BE2C (cell line): ENCODE measurements at regions not wholly inside any gene's neighbourhood (a gene's known extent, or its start where the extent isn't known, plus 50 kb on each side); places are given as distances from the start of the nearest gene placed in this dataset.
"Not testable (repeated sequence)": the region's sequence is repeated elsewhere in the genome, so short reads cannot be mapped to it uniquely, and the experiment has no call there.

ENCODE experiments used
- DNase-seq: peaks from one replicate; pipeline ENCODE4 v3.0.0-alpha.2; 2020
- H3K27me3 ChIP-seq: fragments of 250-450 bp; sonication (Bioruptor Pico); 2 replicates; pipeline ENCODE4 v1.5.1; 2020; ENCODE audit warnings: mild to moderate bottlenecking
- H3K36me3 ChIP-seq: fragments of 250-450 bp; sonication (Bioruptor Pico); 2 replicates; pipeline ENCODE4 v1.5.1; 2020; ENCODE audit warnings: mild to moderate bottlenecking
- H3K4me1 ChIP-seq: fragments of 250-450 bp; sonication (Bioruptor Pico); 2 replicates; pipeline ENCODE4 v1.5.1; 2020
- H3K4me3 ChIP-seq: 2 replicates; pipeline ENCODE4 v1.5.1; 2011; ENCODE audit warnings: low read depth, low read length
- H3K9me3 ChIP-seq: fragments of 250-450 bp; sonication (Bioruptor Pico); 2 replicates; pipeline ENCODE4 v1.5.1; 2020
- CTCF ChIP-seq: IDR thresholded peaks from 2 replicates; pipeline ENCODE4 v1.5.1; 2012; ENCODE audit warnings: mild to moderate bottlenecking, low read depth, low read length

DNA sequence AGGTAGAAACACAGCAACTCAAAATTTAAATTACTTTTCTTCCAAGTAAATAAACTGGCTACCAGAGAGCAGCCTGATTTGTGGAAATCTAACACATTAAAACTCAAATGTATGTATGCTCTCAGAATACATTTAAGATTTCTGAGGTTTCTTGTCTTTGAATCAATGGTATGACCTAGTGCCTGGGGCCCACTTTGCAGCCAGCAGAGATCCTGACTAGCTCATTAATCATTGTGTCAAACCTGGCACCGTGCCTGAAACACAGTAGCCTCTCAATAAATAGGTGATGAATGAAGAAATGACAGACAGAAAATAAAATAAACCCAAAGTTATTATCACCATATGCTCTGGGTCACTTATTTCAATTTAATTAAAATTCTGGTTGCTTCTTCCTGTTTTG is 176.2 kb upstream of the FAT3 start:
- DNase-seq = peak; percentile 55
- peaks cover 8% of the 10 kb centered on the region; the same call in 1 of the 2 replicates for H3K4me1 ChIP-seq
- TF ChIP-seq CTCF = no peak
- H3K4me3 ChIP-seq = no peak overlapping the region
- H3K27me3 ChIP-seq = no peaks in the 10 kb centered on the region
- H3K36me3 ChIP-seq = no peaks in the 10 kb centered on the region
- no peaks in the 10 kb centered on the region for H3K9me3 ChIP-seq

DNA sequence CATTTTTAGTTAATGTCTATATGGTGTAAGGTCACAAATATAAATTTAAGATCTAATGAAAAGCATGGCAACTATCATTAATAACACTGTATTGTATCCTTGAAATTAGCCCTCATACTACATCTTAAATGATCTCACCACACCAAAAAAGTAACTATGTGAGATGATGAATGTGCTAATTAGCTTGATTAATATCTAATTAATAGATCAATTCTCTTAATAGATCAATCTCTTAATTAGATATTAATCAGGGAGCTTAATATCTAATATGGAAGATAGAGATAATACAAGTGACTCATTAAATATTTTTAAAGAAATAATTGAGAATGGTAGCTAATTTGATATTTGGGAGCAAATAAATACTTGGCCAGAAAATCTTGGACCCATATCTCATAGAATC is 178.5 kb upstream of the FAT3 start:
- DNase-seq = no peak
- Histone ChIP-seq H3K4me1 (peaks cover 8% of the 10 kb centered on the region; the same call in 1 of the 2 replicates), H3K9me3 (no peaks in the 10 kb centered on the region), H3K36me3 (no peaks in the 10 kb centered on the region), H3K27me3 (no peaks in the 10 kb centered on the region), H3K4me3 (no peak overlapping the region)
- no peak for TF ChIP-seq CTCF

- H3K36me3 ChIP-seq = no peaks in the 10 kb centered on the region
- TF ChIP-seq CTCF = no peak
- DNase-seq = no peak
- no peak overlapping the region for H3K4me3 ChIP-seq
- no peaks in the 10 kb centered on the region for H3K9me3 ChIP-seq
- peaks cover 4% of the 10 kb centered on the region; the same call in 1 of the 2 replicates for H3K4me1 ChIP-seq
- no peaks in the 10 kb centered on the region for H3K27me3 ChIP-seq
Measured at GRCh38 chr11:92045301-92045700, 179.3 kb upstream of the FAT3 start.

- no peaks in the 10 kb centered on the region for H3K9me3 ChIP-seq
- H3K4me1 ChIP-seq = no peaks in the 10 kb centered on the region
- H3K4me3 ChIP-seq = no peak overlapping the region
- H3K27me3 ChIP-seq = no peaks in the 10 kb centered on the region
- no peaks in the 10 kb centered on the region for H3K36me3 ChIP-seq
- no peak for DNase-seq
- no peak for TF ChIP-seq CTCF
Measured at GRCh38 chr11:92035488-92035887, 189.1 kb upstream of the FAT3 start.

DNA sequence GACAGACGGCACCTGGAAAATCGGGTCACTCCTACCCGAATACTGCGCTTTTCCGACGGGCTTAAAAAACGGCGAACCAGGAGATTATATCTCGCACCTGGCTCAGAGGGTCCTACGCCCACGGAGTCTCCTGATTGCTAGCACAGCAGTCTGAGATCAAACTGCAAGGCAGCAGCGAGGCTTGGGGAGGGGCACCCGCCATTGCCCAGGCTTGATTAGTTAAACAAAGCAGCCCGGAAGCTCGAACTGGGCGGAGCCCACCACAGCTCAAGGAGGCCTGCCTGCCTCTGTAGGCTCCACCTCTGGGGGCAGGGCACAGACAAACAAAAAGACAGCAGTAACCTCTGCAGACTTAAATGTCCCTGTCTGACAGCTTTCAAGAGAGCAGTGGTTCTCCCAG is 197.5 kb upstream of the FAT3 start:
- not testable (repeated sequence) for H3K9me3 ChIP-seq, DNase-seq, H3K4me3 ChIP-seq, H3K36me3 ChIP-seq, H3K27me3 ChIP-seq, H3K4me1 ChIP-seq

GRCh38 chr11:92026664-92027063 is 198.0 kb upstream of the FAT3 start:
- H3K36me3 ChIP-seq = no peaks in the 10 kb centered on the region
- H3K9me3 ChIP-seq = no peaks in the 10 kb centered on the region
- no peak overlapping the region for H3K4me3 ChIP-seq
- no peak for DNase-seq
- TF ChIP-seq CTCF = no peak
- H3K27me3 ChIP-seq = no peaks in the 10 kb centered on the region
- H3K4me1 ChIP-seq = no peaks in the 10 kb centered on the region

- Histone ChIP-seq H3K36me3 (no peaks in the 10 kb centered on the region), H3K9me3 (no peaks in the 10 kb centered on the region), H3K4me3 (no peak overlapping the region), H3K4me1 (no peaks in the 10 kb centered on the region; the same call in 1 of the 2 replicates), H3K27me3 (no peaks in the 10 kb centered on the region)
- TF ChIP-seq CTCF = no peak
- DNase-seq = no peak
Measured at GRCh38 chr11:92024788-92025187, 199.8 kb upstream of the FAT3 start.
